GM23338 (cell line): ENCODE measurements at regions not wholly inside any gene's neighbourhood (a gene's known extent, or its start where the extent isn't known, plus 50 kb on each side); places are given as distances from the start of the nearest gene placed in this dataset.

Experiments
- ATAC-seq: fragments of 200-7000 bp; cut with Tn5 transposase; 3 replicates; pipeline ENCODE4 v1.9.1; 2020
- DNase-seq: peaks from one replicate; pipeline ENCODE4 v3.0.0-alpha.2; 2015; ENCODE audit warnings: low spot score
- H2AFZ ChIP-seq: fragments of 200-600 bp; sonication (generic); 2 replicates; pipeline ENCODE4 v1.8.0; 2016; ENCODE audit warnings: antibody characterized with exemption, mild to moderate bottlenecking, moderate library complexity
- H3F3A ChIP-seq: fragments of 200-600 bp; sonication (generic); replicated peaks from 2 replicates; pipeline ENCODE4 v1.8.0; 2017; ENCODE audit warnings: antibody characterized with exemption, mixed run types, low read depth
- H3K27ac ChIP-seq: fragments of 200-600 bp; sonication (generic); 2 replicates; pipeline ENCODE4 v1.6.1; 2016; ENCODE audit warnings: low read depth
- H3K27me3 ChIP-seq: fragments of 200-600 bp; sonication (generic); 2 replicates; pipeline ENCODE4 v1.8.0; 2016; ENCODE audit warnings: mild to moderate bottlenecking, mixed run types, moderate library complexity; ENCODE audit not compliant: insufficient read depth
- H3K36me3 ChIP-seq: fragments of 200-600 bp; sonication (generic); 2 replicates; pipeline ENCODE4 v1.8.0; 2016; ENCODE audit warnings: mild to moderate bottlenecking; ENCODE audit not compliant: insufficient read depth
- H3K4me1 ChIP-seq: fragments of 200-600 bp; sonication (generic); 2 replicates; pipeline ENCODE4 v1.8.0; 2016; ENCODE audit warnings: mild to moderate bottlenecking, moderate library complexity; ENCODE audit not compliant: insufficient read depth
- H3K4me2 ChIP-seq: fragments of 200-600 bp; sonication (generic); 2 replicates; pipeline ENCODE4 v1.7.1; 2017; ENCODE audit warnings: mixed run types
- H3K4me3 ChIP-seq: fragments of 200-600 bp; sonication (generic); 2 replicates; pipeline ENCODE4 v1.6.1; 2016; ENCODE audit warnings: mixed run types
- H3K79me2 ChIP-seq: fragments of 200-600 bp; sonication (generic); replicated peaks from 2 replicates; pipeline ENCODE4 v1.8.0; 2017; ENCODE audit warnings: mild to moderate bottlenecking; ENCODE audit not compliant: insufficient read depth
- H3K9me2 ChIP-seq: fragments of 200-600 bp; sonication (generic); 2 replicates; pipeline ENCODE4 v1.8.0; 2017; ENCODE audit not compliant: insufficient read depth
- H4K20me1 ChIP-seq: fragments of 200-600 bp; sonication (generic); replicated peaks from 2 replicates; pipeline ENCODE4 v1.8.0; 2017; ENCODE audit warnings: mild to moderate bottlenecking; ENCODE audit not compliant: insufficient read depth
- H3K27ac Mint-ChIP-seq: 2 replicates; pipeline ENCODE4 v1.8.0; 2020; ENCODE audit warnings: inconsistent platforms, mild to moderate bottlenecking, moderate library complexity, mixed read lengths
- H3K27me3 Mint-ChIP-seq: 3 replicates; pipeline ENCODE4 v1.8.0; 2022; ENCODE audit warnings: low read depth, mild to moderate bottlenecking, moderate library complexity, mixed read lengths, inconsistent platforms; ENCODE audit not compliant: insufficient read depth, poor library complexity
- H3K36me3 Mint-ChIP-seq: 3 replicates; pipeline ENCODE4 v1.8.0; 2021; ENCODE audit warnings: low read depth, mild to moderate bottlenecking, inconsistent platforms, moderate library complexity, mixed read lengths
- H3K4me1 Mint-ChIP-seq: 3 replicates; pipeline ENCODE4 v1.8.0; 2020; ENCODE audit warnings: mild to moderate bottlenecking, inconsistent platforms, mixed read lengths
- H3K4me3 Mint-ChIP-seq: 3 replicates; pipeline ENCODE4 v1.8.0; 2021; ENCODE audit warnings: moderate library complexity, mild to moderate bottlenecking, inconsistent platforms, mixed read lengths
- H3K9me3 Mint-ChIP-seq: 3 replicates; pipeline ENCODE4 v1.8.0; 2020; ENCODE audit warnings: moderate library complexity, mild to moderate bottlenecking, inconsistent platforms, mixed read lengths
- CREB1 ChIP-seq: fragments of 250-450 bp; sonication (Bioruptor Pico); IDR thresholded peaks from 2 replicates; pipeline ENCODE4 v1.5.0; 2020; ENCODE audit warnings: low read depth, mild to moderate bottlenecking, moderate library complexity
- CTCF ChIP-seq, 2 experiments: fragments of 200-600 bp in 1 of 2; sonication (generic) in 1 of 2; conservative IDR thresholded peaks; 2 replicates each; pipeline versions ENCODE4 v1.5.1 to v1.6.1; 2016 to 2017; ENCODE audit warnings: antibody characterized with exemption in 2 of 2, low read depth in 2 of 2, mild to moderate bottlenecking in 2 of 2, moderate library complexity in 1 of 2
- ETS1 ChIP-seq: IDR thresholded peaks from 2 replicates; pipeline ENCODE4 v1.6.1; 2016; ENCODE audit warnings: antibody characterized with exemption
- EZH2 ChIP-seq: fragments of 200-600 bp; sonication (generic); IDR thresholded peaks from one replicate; pipeline ENCODE4 v1.8.0; 2017; ENCODE audit warnings: antibody characterized with exemption, mild to moderate bottlenecking, low read depth; ENCODE audit not compliant: unreplicated experiment
- EZH2phosphoT487 ChIP-seq: fragments of 200-600 bp; sonication (generic); IDR thresholded peaks from one replicate; pipeline ENCODE4 v1.8.1; 2018; ENCODE audit warnings: antibody characterized with exemption; ENCODE audit not compliant: unreplicated experiment
- JUNB ChIP-seq: IDR thresholded peaks from one replicate; pipeline ENCODE4 v1.6.1; 2016; ENCODE audit warnings: antibody characterized with exemption; ENCODE audit not compliant: unreplicated experiment
- NANOG ChIP-seq: IDR thresholded peaks from 2 replicates; pipeline ENCODE4 v1.6.1; 2016; ENCODE audit warnings: antibody characterized with exemption, borderline replicate concordance
- POLR2AphosphoS5 ChIP-seq: IDR thresholded peaks from 2 replicates; pipeline ENCODE4 v1.6.1; 2016; ENCODE audit warnings: antibody characterized with exemption, low read depth
- REST ChIP-seq: IDR thresholded peaks from one replicate; pipeline ENCODE4 v1.6.1; 2018; ENCODE audit warnings: antibody characterized with exemption; ENCODE audit not compliant: unreplicated experiment
- STAT1 ChIP-seq: IDR thresholded peaks from one replicate; pipeline ENCODE4 v1.6.1; 2016; ENCODE audit warnings: antibody characterized with exemption; ENCODE audit not compliant: unreplicated experiment
- ZNF114 ChIP-seq: fragments of 250-450 bp; sonication (Bioruptor Pico); IDR thresholded peaks from 2 replicates; pipeline ENCODE4 v1.5.0; 2020; ENCODE audit warnings: mild to moderate bottlenecking, moderate library complexity
- ZNF331 ChIP-seq: fragments of 250-450 bp; sonication (Bioruptor Pico); IDR thresholded peaks from 2 replicates; pipeline ENCODE4 v1.5.0; 2020; ENCODE audit warnings: low read depth, mild to moderate bottlenecking, moderate library complexity

- TF ChIP-seq REST, result no peak
- TF ChIP-seq EZH2, result no peak
- no peak for TF ChIP-seq POLR2AphosphoS5
- TF ChIP-seq JUNB, result no peak
- TF ChIP-seq STAT1, result no peak
- TF ChIP-seq ZNF114 (CRISPR knock-in tag), result no peak
- TF ChIP-seq CREB1 (CRISPR knock-in tag), result no peak
- TF ChIP-seq CTCF (conservative IDR thresholded peaks at IDR 0.05; ENCODE audit: low read depth in 2 of 2), result no peak
- TF ChIP-seq EZH2phosphoT487, result no peak
Measured at GRCh38 chr2:3005859-3006501, 371.6 kb downstream of the EIPR1 start (continued).

GRCh38 chr2:3001615-3002560, 375.7 kb downstream of the EIPR1 start:
- no peak overlapping the region for H3K4me3 Mint-ChIP-seq
- H3K79me2 ChIP-seq, result no peaks in the 10 kb centered on the region
- TF ChIP-seq ZNF331 (no peak), POLR2AphosphoS5 (no peak), ETS1 (no peak), STAT1 (no peak), CTCF (conservative IDR thresholded peaks at IDR 0.05; ENCODE audit: low read depth in 2 of 2) (peak; percentile 15 to 58; a peak in 3 of 4 replicates), REST (no peak), NANOG (no peak)
- no peak overlapping the region for H3K27ac ChIP-seq
- H3K36me3 ChIP-seq, result no peaks in the 10 kb centered on the region
- no peak overlapping the region for H3K27ac Mint-ChIP-seq
- no peak overlapping the region for H3K4me3 ChIP-seq
- H3K27me3 Mint-ChIP-seq, result no peaks in the 10 kb centered on the region
- H3F3A ChIP-seq, result no peaks in the 10 kb centered on the region
- no peak overlapping the region for H3K4me2 ChIP-seq
- peak; percentile 74 for ATAC-seq
- DNase-seq, result peak; percentile 15
- no peaks in the 10 kb centered on the region for H3K9me2 ChIP-seq
- no peaks in the 10 kb centered on the region for H3K36me3 Mint-ChIP-seq
- peak overlapping the region; percentile 63; the same call in 1 of the 2 replicates for H2AFZ ChIP-seq
- H3K9me3 Mint-ChIP-seq, result no peaks in the 10 kb centered on the region
- H4K20me1 ChIP-seq, result no peaks in the 10 kb centered on the region
- peaks cover 7% of the 10 kb centered on the region; the same call in 1 of the 3 replicates for H3K4me1 Mint-ChIP-seq
- no peaks in the 10 kb centered on the region for H3K4me1 ChIP-seq
- no peaks in the 10 kb centered on the region for H3K27me3 ChIP-seq
